K562 (cell line): ENCODE measurements at regions not wholly inside any gene's neighbourhood (a gene's known extent, or its start where the extent isn't known, plus 50 kb on each side); places are given as distances from the start of the nearest gene placed in this dataset.
A peak's percentile ranks its signal among the peaks of the same experiment; 100 is the strongest.

ENCODE experiments used
- ARNT ChIP-seq, 2 experiments: fragments of 450-650 bp; IDR thresholded peaks; 2 replicates each; pipeline ENCODE4 v1.6.1; 2016; ENCODE audit warnings: mild to moderate bottlenecking in 1 of 2
- ATF3 ChIP-seq, 2 experiments: fragments of 450-650 bp in 1 of 2; sonication (generic) in 1 of 2; formaldehyde crosslinking in 1 of 2; IDR thresholded peaks in 1 of 2; conservative IDR thresholded peaks in 1 of 2; 2 replicates each; pipeline versions ENCODE4 v1.6.1 to v1.8.1; 2016 to 2023; ENCODE audit warnings: mild to moderate bottlenecking in 2 of 2, moderate library complexity in 2 of 2, inconsistent platforms in 1 of 2, missing genetic modification reagents in 1 of 2
- BRF1 ChIP-seq: IDR thresholded peaks from 3 replicates; pipeline ENCODE4 v1.6.1; 2011; ENCODE audit warnings: borderline replicate concordance, mild to moderate bottlenecking; ENCODE audit not compliant: insufficient read length; ENCODE audit errors: extremely low read depth
- CBFA2T2 ChIP-seq: fragments of 450-650 bp; conservative IDR thresholded peaks from 2 replicates; pipeline ENCODE4 v1.6.1; 2017; ENCODE audit warnings: mild to moderate bottlenecking
- FOXP1 ChIP-seq: sonication (generic); formaldehyde crosslinking; IDR thresholded peaks from 2 replicates; pipeline ENCODE4 v1.8.0; 2022; ENCODE audit warnings: mild to moderate bottlenecking, missing genetic modification reagents
- HCFC1 ChIP-seq: IDR thresholded peaks from 2 replicates; pipeline ENCODE4 v1.6.1; 2012; ENCODE audit warnings: low read depth, low read length, improper control_type of control experiment
- HMBOX1 ChIP-seq: sonication (generic); IDR thresholded peaks from 2 replicates; pipeline ENCODE4 v1.6.1; 2016
- KAT8 ChIP-seq: fragments of 450-650 bp; IDR thresholded peaks from 2 replicates; pipeline ENCODE4 v1.6.1; 2016; ENCODE audit warnings: low read depth, mild to moderate bottlenecking
- LARP7 ChIP-seq: fragments of 450-650 bp; IDR thresholded peaks from 2 replicates; pipeline ENCODE4 v1.6.1; 2016
- MITF ChIP-seq: IDR thresholded peaks from 2 replicates; pipeline ENCODE4 v1.6.1; 2014; ENCODE audit warnings: antibody characterized with exemption
- TFAM ChIP-seq: fragments of 250-450 bp; sonication (Bioruptor Pico); conservative IDR thresholded peaks from 2 replicates; pipeline ENCODE4 v1.5.0; 2021; ENCODE audit warnings: mild to moderate bottlenecking, moderate library complexity
- THRB ChIP-seq: fragments of 450-650 bp; formaldehyde crosslinking; conservative IDR thresholded peaks from 2 replicates; pipeline ENCODE4 v1.4.0; 2022; ENCODE audit warnings: mild to moderate bottlenecking, missing genetic modification characterization
- ZBTB40 ChIP-seq, 2 experiments: fragments of 450-650 bp in 1 of 2; sonication (generic) in 1 of 2; formaldehyde crosslinking in 1 of 2; IDR thresholded peaks; 2 replicates each; pipeline versions ENCODE4 v1.7.1 to v1.9.0; 2016 to 2022; ENCODE audit warnings: inconsistent platforms in 1 of 2, mild to moderate bottlenecking in 1 of 2, missing genetic modification reagents in 1 of 2
- ZC3H8 ChIP-seq: fragments of 450-650 bp; IDR thresholded peaks from 2 replicates; pipeline ENCODE4 v1.6.1; 2017
- ZNF444 ChIP-seq: fragments of 250-450 bp; sonication (Bioruptor Pico); IDR thresholded peaks from 2 replicates; pipeline ENCODE4 v1.4.0; 2020; ENCODE audit warnings: mild to moderate bottlenecking, moderate library complexity
- ZZZ3 ChIP-seq: fragments of 450-650 bp; IDR thresholded peaks from 2 replicates; pipeline ENCODE4 v1.6.1; 2016; ENCODE audit warnings: antibody characterized with exemption, mild to moderate bottlenecking, moderate library complexity

GRCh38 chr20:41715526-41715925, 97.3 kb upstream of the CHD6 start (continued):
- no peak for TF ChIP-seq ZBTB40 (IDR thresholded peaks at IDR 0.05)
- no peak for TF ChIP-seq ZBTB40 (CRISPR knock-in tag; IDR thresholded peaks at IDR 0.05)
- TF ChIP-seq FOXP1 = no peak
- TF ChIP-seq LARP7 = no peak
- TF ChIP-seq ZC3H8 = no peak
- no peak for TF ChIP-seq ZNF444
- no peak for TF ChIP-seq KAT8
- no peak for TF ChIP-seq THRB
- TF ChIP-seq ATF3 (IDR thresholded peaks at IDR 0.05) = no peak
- no peak for TF ChIP-seq ATF3 (CRISPR knock-in tag; conservative IDR thresholded peaks at IDR 0.05)
- TF ChIP-seq CBFA2T2 = peak; percentile 74
- no peak for TF ChIP-seq MITF
- no peak for TF ChIP-seq ZZZ3
- TF ChIP-seq HCFC1 = no peak
- TF ChIP-seq TFAM (CRISPR knock-in tag) = no peak
- TF ChIP-seq HMBOX1 = no peak; the same call in 1 of the 2 replicates
- TF ChIP-seq ARNT (IDR thresholded peaks at IDR 0.05) = no peak
- no peak for TF ChIP-seq BRF1
